SU-DHL-6 (cell line): ENCODE measurements at regions not wholly inside any gene's neighbourhood (a gene's known extent, or its start where the extent isn't known, plus 50 kb on each side); places are given as distances from the start of the nearest gene placed in this dataset.

ENCODE experiments used
- EZH2phosphoT487 ChIP-seq: fragments of 200-600 bp; sonication (generic), shearing (Covaris generic); conservative IDR thresholded peaks from 2 replicates; pipeline ENCODE4 v1.6.1; 2018; ENCODE audit warnings: mild to moderate bottlenecking, antibody characterized with exemption, low read length, moderate library complexity, mixed read lengths
- TF ChIP-seq, protein P1 (sequence below): fragments of 200-600 bp; sonication (generic); IDR thresholded peaks from one replicate; pipeline ENCODE4 v1.5.1; 2017; ENCODE audit warnings: antibody characterized with exemption, mild to moderate bottlenecking, low read length, moderate library complexity; ENCODE audit not compliant: insufficient read depth, poor library complexity, severe bottlenecking

DNA sequence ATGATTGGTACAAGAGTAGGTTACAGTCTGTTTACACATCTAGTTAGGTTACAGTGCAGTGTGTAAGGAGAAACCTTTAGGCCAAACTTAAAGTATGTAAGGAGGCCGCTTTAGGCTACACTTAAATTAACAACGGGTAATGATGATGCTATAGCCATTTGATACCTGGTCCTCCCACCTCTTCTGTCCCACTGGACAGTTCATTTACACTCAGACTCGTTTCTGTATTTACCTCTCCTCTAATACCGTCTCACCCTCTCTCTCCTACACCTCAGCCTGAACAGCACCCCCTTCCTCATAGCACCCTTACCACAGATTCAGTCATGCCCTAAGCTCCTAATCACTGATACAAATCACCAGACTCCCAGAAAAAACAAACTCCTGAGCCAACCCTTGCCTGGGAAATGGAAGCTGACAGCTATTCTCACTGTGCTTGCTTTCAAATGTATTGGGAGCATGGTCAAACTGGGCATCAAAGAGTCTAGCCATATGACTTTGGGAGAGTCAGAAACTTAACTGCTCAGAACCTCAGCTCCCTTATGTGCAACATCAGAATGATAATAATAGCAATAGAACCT lies 241.3 kb upstream of the SETMAR start:
- TF ChIP-seq, protein P1, sequence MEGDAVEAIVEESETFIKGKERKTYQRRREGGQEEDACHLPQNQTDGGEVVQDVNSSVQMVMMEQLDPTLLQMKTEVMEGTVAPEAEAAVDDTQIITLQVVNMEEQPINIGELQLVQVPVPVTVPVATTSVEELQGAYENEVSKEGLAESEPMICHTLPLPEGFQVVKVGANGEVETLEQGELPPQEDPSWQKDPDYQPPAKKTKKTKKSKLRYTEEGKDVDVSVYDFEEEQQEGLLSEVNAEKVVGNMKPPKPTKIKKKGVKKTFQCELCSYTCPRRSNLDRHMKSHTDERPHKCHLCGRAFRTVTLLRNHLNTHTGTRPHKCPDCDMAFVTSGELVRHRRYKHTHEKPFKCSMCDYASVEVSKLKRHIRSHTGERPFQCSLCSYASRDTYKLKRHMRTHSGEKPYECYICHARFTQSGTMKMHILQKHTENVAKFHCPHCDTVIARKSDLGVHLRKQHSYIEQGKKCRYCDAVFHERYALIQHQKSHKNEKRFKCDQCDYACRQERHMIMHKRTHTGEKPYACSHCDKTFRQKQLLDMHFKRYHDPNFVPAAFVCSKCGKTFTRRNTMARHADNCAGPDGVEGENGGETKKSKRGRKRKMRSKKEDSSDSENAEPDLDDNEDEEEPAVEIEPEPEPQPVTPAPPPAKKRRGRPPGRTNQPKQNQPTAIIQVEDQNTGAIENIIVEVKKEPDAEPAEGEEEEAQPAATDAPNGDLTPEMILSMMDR, result no peak
- no peak for TF ChIP-seq EZH2phosphoT487
